Lower leg skin (tissue), 4 donors: ENCODE measurements at regions not wholly inside any gene's neighbourhood (a gene's known extent, or its start where the extent isn't known, plus 50 kb on each side); places are given as distances from the start of the nearest gene placed in this dataset.

Experiments used
- DNase-seq, 2 donors: peaks; one replicate each; pipeline ENCODE4 v3.0.0-alpha.2; 2019; ENCODE audit warnings: low spot score in 2 of 2
- H3K4me3 ChIP-seq: fragments of 200-600 bp; sonication (generic); 2 replicates; pipeline ENCODE4 v1.5.1; 2017; ENCODE audit warnings: mild to moderate bottlenecking, low read depth; ENCODE audit not compliant: poor library complexity, severe bottlenecking
- POLR2A ChIP-seq, 2 donors: fragments of 450-650 bp; IDR thresholded peaks; one replicate each; pipeline ENCODE4 v1.6.1; 2016 to 2017; ENCODE audit warnings: antibody characterized with exemption in 2 of 2, mild to moderate bottlenecking in 1 of 2, moderate library complexity in 1 of 2
- WGBS, 2 donors: methylation state at CpG; one replicate each; pipeline ENCODE4 v1.1.5; 2018; 5-methylcytosine and 5-hydroxymethylcytosine counted together
- intact Hi-C: fragments of 100-400 bp; cut with DNase I; formaldehyde crosslinking; loops from one replicate; pipeline ENCODE4 v1.15.0; 2023; ENCODE audit warnings: low total_unique reads
- TF ChIP-seq, protein P1 (sequence below), 3 donors: fragments of 450-650 bp; IDR thresholded peaks; one replicate each; pipeline ENCODE4 v1.5.1; 2016; ENCODE audit warnings: antibody characterized with exemption in 3 of 3, mild to moderate bottlenecking in 3 of 3, moderate library complexity in 2 of 3

DNA sequence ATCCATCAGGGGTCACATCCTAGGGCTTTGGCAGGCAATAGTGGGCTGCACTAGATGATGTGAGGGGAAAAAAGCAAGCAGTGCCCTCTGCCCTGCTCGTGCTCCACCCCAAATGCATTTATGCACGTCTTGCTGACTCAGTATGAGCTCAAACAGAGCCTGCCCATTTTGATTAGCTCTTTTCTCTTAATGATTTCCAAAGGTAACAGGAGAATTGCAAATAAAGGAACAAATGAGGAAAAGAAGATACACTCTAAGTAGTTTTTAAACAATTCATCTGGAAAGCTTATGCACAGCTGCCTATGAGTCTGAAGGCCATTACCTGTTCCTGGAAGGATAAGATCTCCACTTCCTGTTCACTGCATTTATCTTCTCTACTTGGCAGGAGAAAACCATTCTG, 364.2 kb downstream of the TMEM232 start:
- WGBS, 2 donors: 65 to 78% methylated on average over 2 of the region's 2 CpGs
- no peak for DNase-seq
- no peak for TF ChIP-seq POLR2A (IDR thresholded peaks at IDR 0.05)
- TF ChIP-seq, protein P1, sequence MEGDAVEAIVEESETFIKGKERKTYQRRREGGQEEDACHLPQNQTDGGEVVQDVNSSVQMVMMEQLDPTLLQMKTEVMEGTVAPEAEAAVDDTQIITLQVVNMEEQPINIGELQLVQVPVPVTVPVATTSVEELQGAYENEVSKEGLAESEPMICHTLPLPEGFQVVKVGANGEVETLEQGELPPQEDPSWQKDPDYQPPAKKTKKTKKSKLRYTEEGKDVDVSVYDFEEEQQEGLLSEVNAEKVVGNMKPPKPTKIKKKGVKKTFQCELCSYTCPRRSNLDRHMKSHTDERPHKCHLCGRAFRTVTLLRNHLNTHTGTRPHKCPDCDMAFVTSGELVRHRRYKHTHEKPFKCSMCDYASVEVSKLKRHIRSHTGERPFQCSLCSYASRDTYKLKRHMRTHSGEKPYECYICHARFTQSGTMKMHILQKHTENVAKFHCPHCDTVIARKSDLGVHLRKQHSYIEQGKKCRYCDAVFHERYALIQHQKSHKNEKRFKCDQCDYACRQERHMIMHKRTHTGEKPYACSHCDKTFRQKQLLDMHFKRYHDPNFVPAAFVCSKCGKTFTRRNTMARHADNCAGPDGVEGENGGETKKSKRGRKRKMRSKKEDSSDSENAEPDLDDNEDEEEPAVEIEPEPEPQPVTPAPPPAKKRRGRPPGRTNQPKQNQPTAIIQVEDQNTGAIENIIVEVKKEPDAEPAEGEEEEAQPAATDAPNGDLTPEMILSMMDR (IDR thresholded peaks at IDR 0.05): no peak
- no peak overlapping the region for H3K4me3 ChIP-seq
- intact Hi-C loops: no loop called here

DNA sequence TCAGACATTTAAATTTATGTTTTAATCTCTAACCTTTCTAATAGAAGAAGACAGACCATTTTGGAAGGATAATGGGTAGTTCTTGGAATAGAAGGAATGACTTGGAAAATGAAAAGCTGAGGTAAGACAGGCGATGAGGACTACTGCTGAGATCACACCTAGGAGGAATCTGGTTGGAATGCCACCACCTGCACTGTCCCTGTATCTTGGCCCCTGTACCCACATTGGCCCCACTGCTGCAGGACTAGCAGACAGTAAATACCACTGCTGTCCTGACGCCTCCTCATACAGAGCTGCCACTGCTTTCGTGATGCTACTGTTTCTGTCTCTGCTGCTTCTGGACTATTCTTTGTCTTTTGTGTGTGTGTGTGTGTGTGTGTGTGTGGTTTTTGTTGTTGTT, 359.8 kb downstream of the TMEM232 start:
- TF ChIP-seq, protein P1 (IDR thresholded peaks at IDR 0.05): no peak
- TF ChIP-seq POLR2A (IDR thresholded peaks at IDR 0.05): no peak
- DNase-seq: no peak
- no peak overlapping the region for H3K4me3 ChIP-seq
- intact Hi-C loops: no loop called here
- 90 to 92% methylated on average over 3 of the region's 3 CpGs for WGBS, 2 donors
